ENCODE measurements at regions not wholly inside any gene's neighbourhood (a gene's known extent, or its start where the extent isn't known, plus 50 kb on each side); places are given as distances from the start of the nearest gene placed in this dataset.

DNA sequence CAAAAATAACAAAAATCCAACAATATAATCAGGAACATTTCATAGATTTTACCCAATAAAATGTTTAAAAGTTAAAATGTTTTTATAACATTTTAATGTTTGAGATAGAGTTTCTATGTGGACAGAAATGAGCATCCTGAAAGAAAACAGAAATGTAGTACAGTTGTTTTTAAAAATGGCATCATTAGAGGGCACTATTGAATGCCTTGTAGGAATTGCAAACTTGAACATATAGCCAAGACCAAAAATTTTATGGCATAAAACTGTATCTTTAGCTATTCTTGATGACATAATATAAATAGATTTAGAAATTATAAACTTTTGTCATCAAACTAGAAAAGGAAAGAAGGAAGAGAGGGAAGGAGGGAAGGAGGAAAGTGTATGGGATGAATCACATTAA lies 1372.7 kb downstream of the GATA3 start:
- TF ChIP-seq, protein P1, sequence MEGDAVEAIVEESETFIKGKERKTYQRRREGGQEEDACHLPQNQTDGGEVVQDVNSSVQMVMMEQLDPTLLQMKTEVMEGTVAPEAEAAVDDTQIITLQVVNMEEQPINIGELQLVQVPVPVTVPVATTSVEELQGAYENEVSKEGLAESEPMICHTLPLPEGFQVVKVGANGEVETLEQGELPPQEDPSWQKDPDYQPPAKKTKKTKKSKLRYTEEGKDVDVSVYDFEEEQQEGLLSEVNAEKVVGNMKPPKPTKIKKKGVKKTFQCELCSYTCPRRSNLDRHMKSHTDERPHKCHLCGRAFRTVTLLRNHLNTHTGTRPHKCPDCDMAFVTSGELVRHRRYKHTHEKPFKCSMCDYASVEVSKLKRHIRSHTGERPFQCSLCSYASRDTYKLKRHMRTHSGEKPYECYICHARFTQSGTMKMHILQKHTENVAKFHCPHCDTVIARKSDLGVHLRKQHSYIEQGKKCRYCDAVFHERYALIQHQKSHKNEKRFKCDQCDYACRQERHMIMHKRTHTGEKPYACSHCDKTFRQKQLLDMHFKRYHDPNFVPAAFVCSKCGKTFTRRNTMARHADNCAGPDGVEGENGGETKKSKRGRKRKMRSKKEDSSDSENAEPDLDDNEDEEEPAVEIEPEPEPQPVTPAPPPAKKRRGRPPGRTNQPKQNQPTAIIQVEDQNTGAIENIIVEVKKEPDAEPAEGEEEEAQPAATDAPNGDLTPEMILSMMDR (IDR thresholded peaks at IDR 0.05; ENCODE audit: extremely low read depth in 1 of 2, insufficient read depth in 1 of 2, low read depth in 1 of 2, low read length in 2 of 2): no peak
- TF ChIP-seq POLR2AphosphoS5 (IDR thresholded peaks at IDR 0.05; ENCODE audit: insufficient read depth, low read depth, low read length) (no peak), EZH2 (IDR thresholded peaks at IDR 0.05; ENCODE audit: borderline replicate concordance, low read depth, low read length, severe bottlenecking) (no peak), POLR2A (IDR thresholded peaks at IDR 0.05; ENCODE audit: low read depth, low read length) (no peak), JUN (IDR thresholded peaks at IDR 0.05; ENCODE audit: borderline replicate concordance, insufficient read depth, insufficient read length, low read depth) (no peak), MYC (IDR thresholded peaks at IDR 0.05; ENCODE audit: low read depth, low read length) (no peak), FOS (IDR thresholded peaks at IDR 0.05; ENCODE audit: borderline replicate concordance, insufficient read depth, low read length) (no peak)
- TF ChIP-seq, protein P2, sequence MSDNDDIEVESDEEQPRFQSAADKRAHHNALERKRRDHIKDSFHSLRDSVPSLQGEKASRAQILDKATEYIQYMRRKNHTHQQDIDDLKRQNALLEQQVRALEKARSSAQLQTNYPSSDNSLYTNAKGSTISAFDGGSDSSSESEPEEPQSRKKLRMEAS (IDR thresholded peaks at IDR 0.05; ENCODE audit: insufficient read depth, insufficient read length): no peak

Data from endothelial cell of umbilical vein (primary cell).